GM23338 (cell line): ENCODE measurements at regions not wholly inside any gene's neighbourhood (a gene's known extent, or its start where the extent isn't known, plus 50 kb on each side); places are given as distances from the start of the nearest gene placed in this dataset.

Experiments
- EZH2 ChIP-seq: fragments of 200-600 bp; sonication (generic); IDR thresholded peaks from one replicate; pipeline ENCODE4 v1.8.0; 2017; ENCODE audit warnings: antibody characterized with exemption, mild to moderate bottlenecking, low read depth; ENCODE audit not compliant: unreplicated experiment
- TF ChIP-seq, protein P1 (sequence below): IDR thresholded peaks from one replicate; pipeline ENCODE4 v1.6.1; 2018; ENCODE audit warnings: antibody characterized with exemption; ENCODE audit not compliant: unreplicated experiment
- TF ChIP-seq, protein P2 (sequence below), 2 experiments: fragments of 200-600 bp in 1 of 2; sonication (generic) in 1 of 2; conservative IDR thresholded peaks; 2 replicates each; pipeline versions ENCODE4 v1.5.1 to v1.6.1; 2016 to 2017; ENCODE audit warnings: antibody characterized with exemption in 2 of 2, low read depth in 2 of 2, mild to moderate bottlenecking in 2 of 2, moderate library complexity in 1 of 2

GRCh38 chr2:150279686-150280085 is 207.8 kb downstream of the RND3 start:
- TF ChIP-seq EZH2 = no peak
- TF ChIP-seq, protein P1, sequence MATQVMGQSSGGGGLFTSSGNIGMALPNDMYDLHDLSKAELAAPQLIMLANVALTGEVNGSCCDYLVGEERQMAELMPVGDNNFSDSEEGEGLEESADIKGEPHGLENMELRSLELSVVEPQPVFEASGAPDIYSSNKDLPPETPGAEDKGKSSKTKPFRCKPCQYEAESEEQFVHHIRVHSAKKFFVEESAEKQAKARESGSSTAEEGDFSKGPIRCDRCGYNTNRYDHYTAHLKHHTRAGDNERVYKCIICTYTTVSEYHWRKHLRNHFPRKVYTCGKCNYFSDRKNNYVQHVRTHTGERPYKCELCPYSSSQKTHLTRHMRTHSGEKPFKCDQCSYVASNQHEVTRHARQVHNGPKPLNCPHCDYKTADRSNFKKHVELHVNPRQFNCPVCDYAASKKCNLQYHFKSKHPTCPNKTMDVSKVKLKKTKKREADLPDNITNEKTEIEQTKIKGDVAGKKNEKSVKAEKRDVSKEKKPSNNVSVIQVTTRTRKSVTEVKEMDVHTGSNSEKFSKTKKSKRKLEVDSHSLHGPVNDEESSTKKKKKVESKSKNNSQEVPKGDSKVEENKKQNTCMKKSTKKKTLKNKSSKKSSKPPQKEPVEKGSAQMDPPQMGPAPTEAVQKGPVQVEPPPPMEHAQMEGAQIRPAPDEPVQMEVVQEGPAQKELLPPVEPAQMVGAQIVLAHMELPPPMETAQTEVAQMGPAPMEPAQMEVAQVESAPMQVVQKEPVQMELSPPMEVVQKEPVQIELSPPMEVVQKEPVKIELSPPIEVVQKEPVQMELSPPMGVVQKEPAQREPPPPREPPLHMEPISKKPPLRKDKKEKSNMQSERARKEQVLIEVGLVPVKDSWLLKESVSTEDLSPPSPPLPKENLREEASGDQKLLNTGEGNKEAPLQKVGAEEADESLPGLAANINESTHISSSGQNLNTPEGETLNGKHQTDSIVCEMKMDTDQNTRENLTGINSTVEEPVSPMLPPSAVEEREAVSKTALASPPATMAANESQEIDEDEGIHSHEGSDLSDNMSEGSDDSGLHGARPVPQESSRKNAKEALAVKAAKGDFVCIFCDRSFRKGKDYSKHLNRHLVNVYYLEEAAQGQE = no peak
- TF ChIP-seq, protein P2, sequence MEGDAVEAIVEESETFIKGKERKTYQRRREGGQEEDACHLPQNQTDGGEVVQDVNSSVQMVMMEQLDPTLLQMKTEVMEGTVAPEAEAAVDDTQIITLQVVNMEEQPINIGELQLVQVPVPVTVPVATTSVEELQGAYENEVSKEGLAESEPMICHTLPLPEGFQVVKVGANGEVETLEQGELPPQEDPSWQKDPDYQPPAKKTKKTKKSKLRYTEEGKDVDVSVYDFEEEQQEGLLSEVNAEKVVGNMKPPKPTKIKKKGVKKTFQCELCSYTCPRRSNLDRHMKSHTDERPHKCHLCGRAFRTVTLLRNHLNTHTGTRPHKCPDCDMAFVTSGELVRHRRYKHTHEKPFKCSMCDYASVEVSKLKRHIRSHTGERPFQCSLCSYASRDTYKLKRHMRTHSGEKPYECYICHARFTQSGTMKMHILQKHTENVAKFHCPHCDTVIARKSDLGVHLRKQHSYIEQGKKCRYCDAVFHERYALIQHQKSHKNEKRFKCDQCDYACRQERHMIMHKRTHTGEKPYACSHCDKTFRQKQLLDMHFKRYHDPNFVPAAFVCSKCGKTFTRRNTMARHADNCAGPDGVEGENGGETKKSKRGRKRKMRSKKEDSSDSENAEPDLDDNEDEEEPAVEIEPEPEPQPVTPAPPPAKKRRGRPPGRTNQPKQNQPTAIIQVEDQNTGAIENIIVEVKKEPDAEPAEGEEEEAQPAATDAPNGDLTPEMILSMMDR (conservative IDR thresholded peaks at IDR 0.05; ENCODE audit: low read depth in 2 of 2) = no peak
